OCI-LY7 (cell line): ENCODE measurements at regions not wholly inside any gene's neighbourhood (a gene's known extent, or its start where the extent isn't known, plus 50 kb on each side); places are given as distances from the start of the nearest gene placed in this dataset.

Experiments used
- BruUV-seq: library from RNA; stranded (reverse); fragments of 400-500 nt; replicated peaks from 2 replicates; lab custom pipeline; 2021; lab: Mats Ljungman, UMichigan
- CTCF ChIA-PET: fragments of 300-600 bp; sonication (Branson Sonifier 250); formaldehyde crosslinking; loops from one replicate; lab custom pipeline; 2022; ENCODE audit warnings: antibody characterized with exemption; ENCODE audit not compliant: unreplicated experiment; lab: Charles Lee
- POLR2A ChIA-PET: fragments of 300-600 bp; sonication (Branson Sonifier 250); formaldehyde crosslinking; loops from one replicate; lab custom pipeline; 2022; ENCODE audit warnings: antibody characterized with exemption; lab: Charles Lee
- DNase-seq: peaks from one replicate; pipeline ENCODE4 v3.0.0-alpha.2; 2015; ENCODE audit warnings: low spot score
- H2AFZ ChIP-seq: fragments of 200-600 bp; sonication (generic), shearing (Covaris generic); 2 replicates; pipeline ENCODE4 v1.6.1; 2014; ENCODE audit warnings: mild to moderate bottlenecking, antibody characterized with exemption, low read length, moderate library complexity
- H3K27ac ChIP-seq: fragments of 200-600 bp; sonication (generic); 2 replicates; pipeline ENCODE4 v1.5.1; 2014; ENCODE audit warnings: mixed run types, low read depth, mild to moderate bottlenecking, moderate library complexity, low read length, inconsistent platforms; ENCODE audit not compliant: poor library complexity, severe bottlenecking
- H3K36me3 ChIP-seq: fragments of 200-600 bp; sonication (generic); 2 replicates; pipeline ENCODE4 v1.6.1; 2014; ENCODE audit warnings: mild to moderate bottlenecking, antibody characterized with exemption, low read length, moderate library complexity, mixed read lengths; ENCODE audit not compliant: insufficient read depth
- H3K4me1 ChIP-seq: fragments of 200-600 bp; sonication (generic); 2 replicates; pipeline ENCODE4 v1.5.1; 2014; ENCODE audit warnings: mild to moderate bottlenecking, low read length; ENCODE audit not compliant: insufficient read depth, poor library complexity, severe bottlenecking
- H3K4me2 ChIP-seq: fragments of 200-600 bp; sonication (generic); 2 replicates; pipeline ENCODE4 v1.6.1; 2014; ENCODE audit warnings: mild to moderate bottlenecking, low read length
- H3K4me3 ChIP-seq: fragments of 200-600 bp; sonication (generic); 2 replicates; pipeline ENCODE4 v1.5.1; 2014; ENCODE audit warnings: mild to moderate bottlenecking, low read depth, low read length; ENCODE audit not compliant: poor library complexity, severe bottlenecking
- H3K79me2 ChIP-seq: fragments of 200-600 bp; sonication (generic); 2 replicates; pipeline ENCODE4 v1.6.1; 2016; ENCODE audit warnings: low read depth, mild to moderate bottlenecking, low read length, moderate library complexity, mixed read lengths; ENCODE audit not compliant: insufficient read depth
- H3K9me2 ChIP-seq: fragments of 200-600 bp; sonication (generic); 2 replicates; pipeline ENCODE4 v1.6.1; 2016; ENCODE audit warnings: mild to moderate bottlenecking, low read length, mixed read lengths; ENCODE audit not compliant: insufficient read depth
- H3K9me3 ChIP-seq: fragments of 200-600 bp; sonication (generic); 2 replicates; pipeline ENCODE4 v1.6.1; 2014; ENCODE audit warnings: mild to moderate bottlenecking, mixed run types, low read length, mixed read lengths
- H4K20me1 ChIP-seq: fragments of 200-600 bp; sonication (generic); 2 replicates; pipeline ENCODE4 v1.6.1; 2014; ENCODE audit warnings: mild to moderate bottlenecking, antibody characterized with exemption, low read length, moderate library complexity, mixed read lengths; ENCODE audit not compliant: insufficient read depth
- EZH2phosphoT487 ChIP-seq: fragments of 200-600 bp; sonication (generic); IDR thresholded peaks from 2 replicates; pipeline ENCODE4 v1.6.1; 2018; ENCODE audit warnings: low read depth, borderline replicate concordance, mild to moderate bottlenecking, mixed run types, antibody characterized with exemption, low read length, moderate library complexity, mixed read lengths
- intact Hi-C: fragments of 100-400 bp; cut with micrococcal nuclease; formaldehyde crosslinking; loops from one replicate; pipeline ENCODE4 v1.10.0; 2022; ENCODE audit not compliant: unreplicated experiment
- TF ChIP-seq, protein P1 (sequence below): fragments of 200-600 bp; sonication (generic); conservative IDR thresholded peaks from 2 replicates; pipeline ENCODE4 v1.5.1; 2014; ENCODE audit warnings: mild to moderate bottlenecking, antibody characterized with exemption, low read length, moderate library complexity, mixed read lengths

DNA sequence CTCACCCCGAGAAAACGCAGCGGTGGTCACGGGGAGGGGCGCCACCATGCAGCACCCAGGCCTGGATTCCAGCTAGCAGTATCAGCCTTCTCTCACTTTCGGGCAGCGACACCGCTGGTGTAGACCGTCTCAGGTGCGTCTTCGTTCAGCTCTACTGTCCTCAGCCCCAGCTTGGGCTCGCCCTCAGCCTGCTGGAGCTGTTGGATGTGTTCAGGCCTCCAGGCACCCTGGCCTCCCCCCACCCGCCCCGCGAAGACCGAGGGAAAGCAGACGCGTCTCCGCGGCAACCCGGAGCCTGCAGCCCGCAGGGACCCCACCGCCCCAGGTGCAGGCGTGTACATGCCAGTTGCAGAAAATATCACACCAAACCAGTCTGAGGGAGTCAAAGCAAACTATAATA lies 60.8 kb upstream of the CARMIL1 start:
- no peaks in the 10 kb centered on the region for H3K36me3 ChIP-seq
- H3K4me3 ChIP-seq, result no peak overlapping the region
- H3K4me1 ChIP-seq, result no peaks in the 10 kb centered on the region
- no peak for DNase-seq
- H3K4me2 ChIP-seq, result no peak overlapping the region
- TF ChIP-seq, protein P1, sequence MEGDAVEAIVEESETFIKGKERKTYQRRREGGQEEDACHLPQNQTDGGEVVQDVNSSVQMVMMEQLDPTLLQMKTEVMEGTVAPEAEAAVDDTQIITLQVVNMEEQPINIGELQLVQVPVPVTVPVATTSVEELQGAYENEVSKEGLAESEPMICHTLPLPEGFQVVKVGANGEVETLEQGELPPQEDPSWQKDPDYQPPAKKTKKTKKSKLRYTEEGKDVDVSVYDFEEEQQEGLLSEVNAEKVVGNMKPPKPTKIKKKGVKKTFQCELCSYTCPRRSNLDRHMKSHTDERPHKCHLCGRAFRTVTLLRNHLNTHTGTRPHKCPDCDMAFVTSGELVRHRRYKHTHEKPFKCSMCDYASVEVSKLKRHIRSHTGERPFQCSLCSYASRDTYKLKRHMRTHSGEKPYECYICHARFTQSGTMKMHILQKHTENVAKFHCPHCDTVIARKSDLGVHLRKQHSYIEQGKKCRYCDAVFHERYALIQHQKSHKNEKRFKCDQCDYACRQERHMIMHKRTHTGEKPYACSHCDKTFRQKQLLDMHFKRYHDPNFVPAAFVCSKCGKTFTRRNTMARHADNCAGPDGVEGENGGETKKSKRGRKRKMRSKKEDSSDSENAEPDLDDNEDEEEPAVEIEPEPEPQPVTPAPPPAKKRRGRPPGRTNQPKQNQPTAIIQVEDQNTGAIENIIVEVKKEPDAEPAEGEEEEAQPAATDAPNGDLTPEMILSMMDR, result no peak
- TF ChIP-seq EZH2phosphoT487, result no peak
- CTCF ChIA-PET, result no interaction called here
- POLR2A ChIA-PET, result interaction anchor here (0.6 kb wide), 1 partner anchor 11 kb away, joined by 3 read pairs; no protein-coding TSS in a partner anchor
- BruUV-seq, result no TSS peak
- no peaks in the 10 kb centered on the region for H3K9me3 ChIP-seq
- intact Hi-C loops, result no loop called here
- no peaks in the 10 kb centered on the region for H4K20me1 ChIP-seq
- H2AFZ ChIP-seq, result no peak overlapping the region
- H3K9me2 ChIP-seq, result no peaks in the 10 kb centered on the region
- H3K79me2 ChIP-seq, result no peaks in the 10 kb centered on the region
- H3K27ac ChIP-seq, result no peak overlapping the region

GRCh38 chr6:25219216-25219916 lies 59.8 kb upstream of the CARMIL1 start:
- Histone ChIP-seq H4K20me1 (no peaks in the 10 kb centered on the region), H3K79me2 (no peaks in the 10 kb centered on the region), H3K4me1 (peaks cover 8% of the 10 kb centered on the region), H3K27ac (no peak overlapping the region), H2AFZ (no peak overlapping the region), H3K4me2 (no peak overlapping the region), H3K4me3 (no peak overlapping the region), H3K9me2 (no peaks in the 10 kb centered on the region), H3K36me3 (no peaks in the 10 kb centered on the region), H3K9me3 (no peaks in the 10 kb centered on the region)
- BruUV-seq, result no TSS peak
- no peak for DNase-seq
- intact Hi-C loops, result no loop called here
- no peak for TF ChIP-seq EZH2phosphoT487
- TF ChIP-seq, protein P1, result no peak
- CTCF ChIA-PET, result interaction anchor here (0.6 kb wide), 1 partner anchor 219 kb away, joined by 4 read pairs; no protein-coding TSS in a partner anchor
- POLR2A ChIA-PET, result interaction anchor here (0.6 to 1.5 kb wide), 3 partner anchors 9 to 1213 kb away, joined by 3 read pairs; no protein-coding TSS in a partner anchor

GRCh38 chr6:25219917-25220278 lies 59.3 kb upstream of the CARMIL1 start:
- no peaks in the 10 kb centered on the region for H4K20me1 ChIP-seq
- no peak for TF ChIP-seq EZH2phosphoT487
- TF ChIP-seq, protein P1, result no peak
- no peaks in the 10 kb centered on the region for H3K36me3 ChIP-seq
- H3K79me2 ChIP-seq, result no peaks in the 10 kb centered on the region
- no peaks in the 10 kb centered on the region for H3K9me3 ChIP-seq
- H3K27ac ChIP-seq, result no peak overlapping the region
- no peak overlapping the region for H2AFZ ChIP-seq
- ChIA-PET CTCF (no interaction called here), POLR2A (interaction anchor here (0.6 to 1.5 kb wide), 2 partner anchors 10 to 800 kb away, joined by 3 read pairs; a partner anchor contains a TSS)
- BruUV-seq, result no TSS peak
- H3K4me2 ChIP-seq, result no peak overlapping the region
- H3K9me2 ChIP-seq, result no peaks in the 10 kb centered on the region
- no peak overlapping the region for H3K4me3 ChIP-seq
- no peak for DNase-seq
- H3K4me1 ChIP-seq, result peaks cover 14% of the 10 kb centered on the region
- intact Hi-C loops, result loop anchor here (10.0 kb wide), 1 partner anchor 725 kb away; no protein-coding TSS in a partner anchor
